CD14-positive monocyte (primary cell): ENCODE measurements at regions not wholly inside any gene's neighbourhood (a gene's known extent, or its start where the extent isn't known, plus 50 kb on each side); places are given as distances from the start of the nearest gene placed in this dataset.

Source experiments
- DNase-seq, 3 donors: peaks; one replicate each; pipeline ENCODE4 v3.0.0-alpha.2; 2011 to 2022
- H2AFZ ChIP-seq: 2 replicates; pipeline ENCODE4 v1.6.0; 2012; ENCODE audit warnings: mild to moderate bottlenecking, low read depth, low read length, inconsistent platforms; ENCODE audit not compliant: insufficient read depth, poor library complexity, severe bottlenecking
- H3K27ac ChIP-seq, 2 donors: 1 replicate in 1 of 2; 2 replicates in 1 of 2; pipeline ENCODE4 v1.5.1; 2012 to 2013; ENCODE audit warnings: low read length in 2 of 2, control low read depth in 1 of 2, inconsistent platforms in 1 of 2, low read depth in 1 of 2, mild to moderate bottlenecking in 1 of 2
- H3K27me3 ChIP-seq, 2 donors: one replicate each; pipeline versions ENCODE4 v1.6.0 to v1.6.1; 2011 to 2013; ENCODE audit warnings: low read length in 2 of 2; ENCODE audit not compliant: control insufficient read depth in 2 of 2, insufficient read depth in 2 of 2
- H3K36me3 ChIP-seq, 2 donors: replicated peaks in 1 of 2; 1 replicate in 1 of 2; 2 replicates in 1 of 2; pipeline versions ENCODE4 v1.5.1 to v1.6.1; 2012 to 2013; ENCODE audit warnings: low read length in 2 of 2, control low read depth in 1 of 2, inconsistent platforms in 1 of 2, mild to moderate bottlenecking in 1 of 2; ENCODE audit not compliant: insufficient read depth in 2 of 2, control insufficient read depth in 1 of 2
- H3K4me1 ChIP-seq, 2 donors: 1 replicate in 1 of 2; 2 replicates in 1 of 2; pipeline versions ENCODE4 v1.5.1 to v1.6.1; 2012 to 2013; ENCODE audit warnings: low read length in 2 of 2, control low read depth in 1 of 2, inconsistent platforms in 1 of 2, mild to moderate bottlenecking in 1 of 2, moderate library complexity in 1 of 2; ENCODE audit not compliant: insufficient read depth in 2 of 2, control insufficient read depth in 1 of 2
- H3K4me2 ChIP-seq: replicated peaks from 2 replicates; pipeline ENCODE3; 2012; ENCODE audit warnings: low read length, moderate library complexity, mild to moderate bottlenecking; ENCODE audit not compliant: poor library complexity, severe bottlenecking; ENCODE audit errors: extremely low read depth
- H3K4me3 ChIP-seq, 3 experiments: fragments of 200-600 bp in 1 of 3; sonication (generic) in 1 of 3; replicated peaks in 1 of 3; 1 replicate in 2 of 3; 2 replicates in 1 of 3; pipeline ENCODE4 v1.5.1; 2011 to 2013; ENCODE audit warnings: low read length in 3 of 3, mild to moderate bottlenecking in 3 of 3, control low read depth in 2 of 3, low read depth in 2 of 3, inconsistent platforms in 1 of 3, moderate library complexity in 1 of 3
- H3K79me2 ChIP-seq: 2 replicates; pipeline ENCODE4 v1.6.0; 2012; ENCODE audit warnings: mild to moderate bottlenecking, control low read depth, inconsistent platforms, low read length, moderate library complexity; ENCODE audit not compliant: insufficient read depth
- H3K9ac ChIP-seq: 2 replicates; pipeline ENCODE4 v1.6.0; 2017; ENCODE audit warnings: low read length, mild to moderate bottlenecking; ENCODE audit not compliant: insufficient read depth, poor library complexity, severe bottlenecking
- H3K9me3 ChIP-seq, 2 donors: replicated peaks in 1 of 2; 1 replicate in 1 of 2; 2 replicates in 1 of 2; pipeline versions ENCODE4 v1.5.1 to v1.6.1; 2012 to 2013; ENCODE audit warnings: low read length in 2 of 2, control low read depth in 1 of 2; ENCODE audit not compliant: control insufficient read depth in 1 of 2, insufficient read depth in 1 of 2
- H4K20me1 ChIP-seq: 2 replicates; pipeline ENCODE4 v1.6.0; 2012; ENCODE audit warnings: mild to moderate bottlenecking, low read length, control low read depth, moderate library complexity; ENCODE audit not compliant: insufficient read depth
- H3K27ac Mint-ChIP-seq, 7 donors: one replicate each; pipeline ENCODE4 v1.8.0; 2020; ENCODE audit warnings: mild to moderate bottlenecking in 7 of 7, mixed read lengths in 7 of 7, moderate library complexity in 6 of 7, inconsistent platforms in 2 of 7
- H3K27me3 Mint-ChIP-seq, 3 donors: one replicate each; pipeline ENCODE4 v1.8.0; 2021 to 2022; ENCODE audit warnings: low read depth in 3 of 3, mild to moderate bottlenecking in 3 of 3, mixed read lengths in 3 of 3, moderate library complexity in 3 of 3, inconsistent platforms in 1 of 3
- H3K36me3 Mint-ChIP-seq, 2 donors: one replicate each; pipeline ENCODE4 v1.8.0; 2020; ENCODE audit warnings: mixed read lengths in 2 of 2, inconsistent platforms in 1 of 2, mild to moderate bottlenecking in 1 of 2
- H3K4me1 Mint-ChIP-seq: one replicate; pipeline ENCODE4 v1.8.0; 2020; ENCODE audit warnings: mild to moderate bottlenecking, mixed read lengths
- H3K4me3 Mint-ChIP-seq, 2 donors: one replicate each; pipeline ENCODE4 v1.8.0; 2020; ENCODE audit warnings: mild to moderate bottlenecking in 2 of 2, mixed read lengths in 2 of 2, moderate library complexity in 1 of 2
- H3K9me3 Mint-ChIP-seq, 7 donors: one replicate each; pipeline ENCODE4 v1.8.0; 2020 to 2022; ENCODE audit warnings: mixed read lengths in 7 of 7, mild to moderate bottlenecking in 6 of 7, moderate library complexity in 6 of 7, inconsistent platforms in 2 of 7
- WGBS: methylation state at CpG from one replicate; pipeline ENCODE4 v1.1.5; 2013; ENCODE audit warnings: missing lambda C conversion rate; ENCODE audit not compliant: insufficient coverage; 5-methylcytosine and 5-hydroxymethylcytosine counted together
- intact Hi-C, 2 donors: fragments of 100-400 bp; cut with micrococcal nuclease; formaldehyde crosslinking; loops; one replicate each; pipeline versions ENCODE4 v1.15.0 to v1.15.1; 2023
- TF ChIP-seq, protein P1 (sequence below): fragments of 200-600 bp; IDR thresholded peaks from one replicate; pipeline ENCODE4 v1.8.0; 2022; ENCODE audit warnings: antibody characterized with exemption, mild to moderate bottlenecking

GRCh38 chr4:159979953-159980352 is 877.1 kb downstream of the RAPGEF2 start:
- intact Hi-C loops, result no loop called here
- no peaks in the 10 kb centered on the region for H3K36me3 Mint-ChIP-seq
- no peaks in the 10 kb centered on the region for H3K4me1 Mint-ChIP-seq
- Histone ChIP-seq H4K20me1 (no peaks in the 10 kb centered on the region), H3K9me3 (peaks cover 3 to 4% of the 10 kb centered on the region in 2 donors), H3K4me2 (no peak overlapping the region), H3K36me3 (no peaks in the 10 kb centered on the region), H3K27ac (no peak overlapping the region), H3K27me3 (no peaks in the 10 kb centered on the region), H2AFZ (no peak overlapping the region), H3K9ac (no peak overlapping the region), H3K79me2 (no peaks in the 10 kb centered on the region), H3K4me3 (no peak overlapping the region), H3K4me1 (no peaks in the 10 kb centered on the region)
- TF ChIP-seq, protein P1, sequence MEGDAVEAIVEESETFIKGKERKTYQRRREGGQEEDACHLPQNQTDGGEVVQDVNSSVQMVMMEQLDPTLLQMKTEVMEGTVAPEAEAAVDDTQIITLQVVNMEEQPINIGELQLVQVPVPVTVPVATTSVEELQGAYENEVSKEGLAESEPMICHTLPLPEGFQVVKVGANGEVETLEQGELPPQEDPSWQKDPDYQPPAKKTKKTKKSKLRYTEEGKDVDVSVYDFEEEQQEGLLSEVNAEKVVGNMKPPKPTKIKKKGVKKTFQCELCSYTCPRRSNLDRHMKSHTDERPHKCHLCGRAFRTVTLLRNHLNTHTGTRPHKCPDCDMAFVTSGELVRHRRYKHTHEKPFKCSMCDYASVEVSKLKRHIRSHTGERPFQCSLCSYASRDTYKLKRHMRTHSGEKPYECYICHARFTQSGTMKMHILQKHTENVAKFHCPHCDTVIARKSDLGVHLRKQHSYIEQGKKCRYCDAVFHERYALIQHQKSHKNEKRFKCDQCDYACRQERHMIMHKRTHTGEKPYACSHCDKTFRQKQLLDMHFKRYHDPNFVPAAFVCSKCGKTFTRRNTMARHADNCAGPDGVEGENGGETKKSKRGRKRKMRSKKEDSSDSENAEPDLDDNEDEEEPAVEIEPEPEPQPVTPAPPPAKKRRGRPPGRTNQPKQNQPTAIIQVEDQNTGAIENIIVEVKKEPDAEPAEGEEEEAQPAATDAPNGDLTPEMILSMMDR, result no peak
- H3K27ac Mint-ChIP-seq, result no peak overlapping the region
- no peak for DNase-seq
- H3K9me3 Mint-ChIP-seq, result peaks cover 0 to 7% (median 2%) of the 10 kb centered on the region in 7 donors
- peaks cover 0 to 2% (median 0%) of the 10 kb centered on the region in 3 donors for H3K27me3 Mint-ChIP-seq
- no peak overlapping the region for H3K4me3 Mint-ChIP-seq
- no CpG with 5 or more reads among the region's 1 CpG for WGBS

DNA sequence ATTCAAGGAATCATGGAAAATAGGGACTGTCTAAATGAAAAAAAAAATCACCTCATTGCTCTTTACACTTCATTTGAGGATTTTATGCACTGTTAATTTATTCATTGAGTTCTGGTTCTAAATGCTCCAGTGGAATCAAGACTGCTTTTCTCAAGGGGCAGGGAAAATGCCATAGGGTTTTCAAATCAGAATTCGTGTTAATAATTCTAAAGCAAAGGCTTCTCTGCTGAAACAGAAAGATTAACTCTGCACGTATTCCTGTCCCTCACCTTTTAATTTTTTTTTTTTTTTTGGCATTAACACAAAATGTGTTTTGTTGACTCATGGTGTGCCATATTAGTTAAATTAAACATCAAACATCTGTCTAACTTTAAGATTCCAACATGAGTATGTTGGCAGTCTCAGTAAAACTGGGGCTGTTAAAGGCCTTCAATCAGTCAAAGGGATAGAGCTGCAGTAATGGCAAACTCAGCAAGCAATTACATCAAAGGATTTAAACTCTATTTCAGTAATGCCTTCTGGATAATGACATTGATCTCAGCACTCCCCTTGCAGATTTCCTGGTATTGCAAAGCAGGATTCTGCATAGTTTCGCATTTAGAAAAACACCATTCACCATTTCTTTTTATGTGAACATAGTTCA is 878.1 kb downstream of the RAPGEF2 start:
- TF ChIP-seq, protein P1, result no peak
- H3K27me3 Mint-ChIP-seq, result peaks cover 0 to 2% (median 0%) of the 10 kb centered on the region in 3 donors
- H3K27ac Mint-ChIP-seq, result no peak overlapping the region
- H3K4me3 Mint-ChIP-seq, result no peak overlapping the region
- DNase-seq, result no peak
- Histone ChIP-seq H3K4me3 (no peak overlapping the region), H3K27me3 (no peaks in the 10 kb centered on the region), H4K20me1 (no peaks in the 10 kb centered on the region), H3K4me1 (no peaks in the 10 kb centered on the region), H3K4me2 (no peak overlapping the region), H3K9ac (no peak overlapping the region), H3K9me3 (peaks cover 3 to 4% of the 10 kb centered on the region in 2 donors), H3K36me3 (no peaks in the 10 kb centered on the region), H3K79me2 (no peaks in the 10 kb centered on the region), H2AFZ (no peak overlapping the region), H3K27ac (no peak overlapping the region)
- 90% methylated on average over 2 of the region's 3 CpGs for WGBS
- no peaks in the 10 kb centered on the region for H3K4me1 Mint-ChIP-seq
- H3K9me3 Mint-ChIP-seq, result peaks cover 0 to 7% (median 2%) of the 10 kb centered on the region in 7 donors
- intact Hi-C loops, result no loop called here
- no peaks in the 10 kb centered on the region for H3K36me3 Mint-ChIP-seq
